Myocyte (in vitro differentiated cells): ENCODE measurements at regions not wholly inside any gene's neighbourhood (a gene's known extent, or its start where the extent isn't known, plus 50 kb on each side); places are given as distances from the start of the nearest gene placed in this dataset.

Experiments used
- DNase-seq: peaks from one replicate; pipeline ENCODE4 v3.0.0-alpha.2; 2012; ENCODE audit warnings: low read depth

- no peak for DNase-seq
Observed at GRCh38 chr2:33822964-33823363, 223.9 kb upstream of the FAM98A start.

GRCh38 chr2:33812707-33813106 is 213.6 kb upstream of the FAM98A start:
- DNase-seq: no peak

- DNase-seq: no peak
Observed at GRCh38 chr2:33810046-33810835, 211.1 kb upstream of the FAM98A start.

GRCh38 chr2:33806041-33806440 is 206.9 kb upstream of the FAM98A start:
- DNase-seq: no peak

GRCh38 chr2:33804155-33804554 is 205.1 kb upstream of the FAM98A start:
- DNase-seq: no peak

GRCh38 chr2:33796511-33796910 is 197.4 kb upstream of the FAM98A start:
- no peak for DNase-seq

- peak; percentile 0 for DNase-seq
Observed at GRCh38 chr2:33791625-33792024, 192.5 kb upstream of the FAM98A start.

- no peak for DNase-seq
Observed at GRCh38 chr2:33788044-33788443, 188.9 kb upstream of the FAM98A start.

- DNase-seq: no peak
Observed at GRCh38 chr2:33786881-33787280, 187.8 kb upstream of the FAM98A start.

GRCh38 chr2:33785201-33786106 is 186.4 kb upstream of the FAM98A start:
- no peak for DNase-seq

GRCh38 chr2:33784488-33784887 is 185.4 kb upstream of the FAM98A start:
- no peak for DNase-seq

- DNase-seq: no peak
Observed at GRCh38 chr2:33782395-33783230, 183.5 kb upstream of the FAM98A start.

- no peak for DNase-seq
Observed at GRCh38 chr2:33777786-33778185, 178.7 kb upstream of the FAM98A start.

GRCh38 chr2:33775306-33775705 is 176.2 kb upstream of the FAM98A start:
- no peak for DNase-seq

GRCh38 chr2:33770023-33770422 is 170.9 kb upstream of the FAM98A start:
- no peak for DNase-seq

- no peak for DNase-seq
Observed at GRCh38 chr2:33766175-33766574, 167.1 kb upstream of the FAM98A start.

GRCh38 chr2:33765122-33765521 is 166.0 kb upstream of the FAM98A start:
- no peak for DNase-seq

- DNase-seq: no peak
Observed at GRCh38 chr2:33764551-33764950, 165.5 kb upstream of the FAM98A start.

GRCh38 chr2:33763671-33764310 is 164.7 kb upstream of the FAM98A start:
- no peak for DNase-seq

- no peak for DNase-seq
Observed at GRCh38 chr2:33762636-33763035, 163.5 kb upstream of the FAM98A start.

- no peak for DNase-seq
Observed at GRCh38 chr2:33746208-33746800, 147.2 kb upstream of the FAM98A start.
